Upper lobe of left lung (tissue), 6 donors: ENCODE measurements at regions not wholly inside any gene's neighbourhood (a gene's known extent, or its start where the extent isn't known, plus 50 kb on each side); places are given as distances from the start of the nearest gene placed in this dataset.

ENCODE experiments used
- ATAC-seq, 2 donors: fragments of 200-7000 bp; cut with Tn5 transposase; one replicate each; pipeline ENCODE4 v1.9.1; 2022; ENCODE audit warnings: mild to moderate bottlenecking in 2 of 2, moderate library complexity in 2 of 2; ENCODE audit not compliant: low FRiP score in 2 of 2
- DNase-seq, 2 donors: peaks; one replicate each; pipeline ENCODE4 v3.0.0-alpha.2; 2019 to 2020
- H3K27ac ChIP-seq, 4 donors: fragments of 200-600 bp; sonication (generic); one replicate each; pipeline ENCODE4 v1.5.1; 2016 to 2019
- H3K27me3 ChIP-seq, 4 donors: fragments of 200-600 bp; sonication (generic); one replicate each; pipeline ENCODE4 v1.5.1; 2017 to 2019
- H3K36me3 ChIP-seq, 4 donors: fragments of 200-600 bp; sonication (generic); one replicate each; pipeline ENCODE4 v1.5.1; 2016 to 2019
- H3K4me1 ChIP-seq, 4 donors: fragments of 200-600 bp; sonication (generic); one replicate each; pipeline ENCODE4 v1.5.1; 2018 to 2019
- H3K4me3 ChIP-seq, 4 donors: fragments of 200-600 bp; sonication (generic); one replicate each; pipeline ENCODE4 v1.5.1; 2017 to 2019; ENCODE audit warnings: mild to moderate bottlenecking in 2 of 4, moderate library complexity in 1 of 4
- H3K9me3 ChIP-seq, 4 donors: fragments of 200-600 bp; sonication (generic); one replicate each; pipeline ENCODE4 v1.5.1; 2018 to 2019
- EP300 ChIP-seq, 4 donors: sonication (generic); formaldehyde crosslinking; IDR thresholded peaks; one replicate each; pipeline ENCODE4 v1.5.1; 2017; ENCODE audit warnings: antibody characterized with exemption in 4 of 4, control low read depth in 2 of 4
- POLR2A ChIP-seq, 4 donors: fragments of 450-650 bp; IDR thresholded peaks; one replicate each; pipeline ENCODE4 v1.5.1; 2016 to 2017; ENCODE audit warnings: antibody characterized with exemption in 4 of 4, mild to moderate bottlenecking in 2 of 4
- POLR2AphosphoS5 ChIP-seq, 2 donors: sonication (generic); formaldehyde crosslinking; IDR thresholded peaks; one replicate each; pipeline ENCODE4 v1.5.1; 2017; ENCODE audit warnings: antibody characterized with exemption in 2 of 2
- WGBS, 2 donors: methylation state at CpG; one replicate each; pipeline ENCODE4 v1.1.5; 2017 to 2018; 5-methylcytosine and 5-hydroxymethylcytosine counted together
- small RNA-seq, 4 donors: library from RNA; depleted of rRNA; stranded (forward); fragments of <200 nt; gene quantifications; one replicate each; pipeline ENCODE3, GENCODE V24; 2016
- TF ChIP-seq, protein P1 (sequence below), 6 experiments: fragments of 450-650 bp in 4 of 6; fragments of 200-600 bp in 2 of 6; sonication (generic) in 2 of 6; IDR thresholded peaks; one replicate each; pipeline ENCODE4 v1.5.1; 2016 to 2019; ENCODE audit warnings: antibody characterized with exemption in 6 of 6
- donor health status: DM: no; HTN: no; CAD: no; lungs with moderate emphysema.
- donor health status: DM: no; HTN: yes; CAD: no; lungs with severe emphysema.

DNA sequence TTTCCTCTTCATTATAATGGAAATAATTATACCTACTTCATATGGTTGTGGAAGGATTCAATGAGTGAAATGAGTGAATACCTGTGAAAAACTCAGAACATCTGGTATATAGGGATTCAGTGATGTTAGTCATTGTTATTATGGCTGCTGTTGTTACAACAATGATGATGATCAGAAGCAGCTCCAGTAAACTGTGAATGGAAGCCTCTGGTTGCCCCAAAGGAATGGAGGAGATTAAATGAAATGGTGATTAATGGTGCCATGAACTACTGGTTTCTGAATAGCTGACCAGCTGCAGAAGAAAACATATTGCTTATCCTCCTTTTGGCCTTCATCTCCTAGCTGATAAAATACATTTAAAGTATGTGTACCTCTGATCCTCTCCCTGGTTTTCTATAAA lies 372.0 kb downstream of the ARHGEF28 start:
- H3K4me1 ChIP-seq: no peaks in the 10 kb centered on the region
- no peak overlapping the region for H3K27ac ChIP-seq
- TF ChIP-seq EP300 (IDR thresholded peaks at IDR 0.05) (no peak), POLR2AphosphoS5 (IDR thresholded peaks at IDR 0.05) (no peak), POLR2A (IDR thresholded peaks at IDR 0.05) (no peak)
- TF ChIP-seq, protein P1, sequence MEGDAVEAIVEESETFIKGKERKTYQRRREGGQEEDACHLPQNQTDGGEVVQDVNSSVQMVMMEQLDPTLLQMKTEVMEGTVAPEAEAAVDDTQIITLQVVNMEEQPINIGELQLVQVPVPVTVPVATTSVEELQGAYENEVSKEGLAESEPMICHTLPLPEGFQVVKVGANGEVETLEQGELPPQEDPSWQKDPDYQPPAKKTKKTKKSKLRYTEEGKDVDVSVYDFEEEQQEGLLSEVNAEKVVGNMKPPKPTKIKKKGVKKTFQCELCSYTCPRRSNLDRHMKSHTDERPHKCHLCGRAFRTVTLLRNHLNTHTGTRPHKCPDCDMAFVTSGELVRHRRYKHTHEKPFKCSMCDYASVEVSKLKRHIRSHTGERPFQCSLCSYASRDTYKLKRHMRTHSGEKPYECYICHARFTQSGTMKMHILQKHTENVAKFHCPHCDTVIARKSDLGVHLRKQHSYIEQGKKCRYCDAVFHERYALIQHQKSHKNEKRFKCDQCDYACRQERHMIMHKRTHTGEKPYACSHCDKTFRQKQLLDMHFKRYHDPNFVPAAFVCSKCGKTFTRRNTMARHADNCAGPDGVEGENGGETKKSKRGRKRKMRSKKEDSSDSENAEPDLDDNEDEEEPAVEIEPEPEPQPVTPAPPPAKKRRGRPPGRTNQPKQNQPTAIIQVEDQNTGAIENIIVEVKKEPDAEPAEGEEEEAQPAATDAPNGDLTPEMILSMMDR (IDR thresholded peaks at IDR 0.05): no peak
- ATAC-seq: no peak
- no peaks in the 10 kb centered on the region for H3K27me3 ChIP-seq
- no peak overlapping the region for H3K4me3 ChIP-seq
- no peaks in the 10 kb centered on the region for H3K9me3 ChIP-seq
- no peaks in the 10 kb centered on the region for H3K36me3 ChIP-seq
- no peak for DNase-seq

DNA sequence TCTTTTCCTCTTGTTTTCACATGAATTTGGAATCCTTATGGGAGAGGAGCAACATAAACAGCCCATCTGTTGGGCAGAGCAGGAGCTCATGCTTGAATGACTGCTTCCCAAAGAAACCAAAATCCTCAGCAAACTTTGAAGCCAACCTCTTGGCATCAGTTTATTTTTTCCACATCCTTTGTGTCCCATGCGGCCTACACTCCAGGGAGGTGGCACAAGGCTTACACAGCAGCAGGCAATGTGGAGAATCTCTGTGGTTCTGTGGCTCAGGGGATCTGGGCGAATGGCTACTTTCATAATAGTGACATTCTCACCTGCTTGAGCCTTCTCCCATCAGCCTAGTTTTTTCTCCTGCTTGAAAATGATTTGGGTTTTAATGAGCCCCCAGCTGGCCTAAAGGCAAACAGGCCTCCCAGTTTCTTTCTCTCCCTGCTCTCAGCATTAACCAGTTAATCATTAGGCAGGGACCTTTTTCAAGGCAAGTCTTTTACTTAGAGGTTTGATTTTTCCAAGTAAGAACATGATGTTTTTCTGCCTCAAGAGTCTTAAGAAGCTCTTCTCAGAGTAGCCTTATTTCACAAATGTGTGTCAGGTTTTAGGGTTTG lies 370.3 kb downstream of the ARHGEF28 start:
- Histone ChIP-seq H3K27me3 (no peaks in the 10 kb centered on the region), H3K4me3 (no peak overlapping the region), H3K27ac (no peak overlapping the region), H3K4me1 (no peaks in the 10 kb centered on the region), H3K36me3 (no peaks in the 10 kb centered on the region), H3K9me3 (no peaks in the 10 kb centered on the region)
- WGBS, 2 donors: 40 to 50% methylated on average over 2 of the region's 2 CpGs
- no peak for ATAC-seq
- DNase-seq: no peak
- TF ChIP-seq, protein P1 (IDR thresholded peaks at IDR 0.05): no peak
- TF ChIP-seq POLR2AphosphoS5 (IDR thresholded peaks at IDR 0.05): no peak
- TF ChIP-seq POLR2A (IDR thresholded peaks at IDR 0.05): no peak
- TF ChIP-seq EP300 (IDR thresholded peaks at IDR 0.05): no peak

DNA sequence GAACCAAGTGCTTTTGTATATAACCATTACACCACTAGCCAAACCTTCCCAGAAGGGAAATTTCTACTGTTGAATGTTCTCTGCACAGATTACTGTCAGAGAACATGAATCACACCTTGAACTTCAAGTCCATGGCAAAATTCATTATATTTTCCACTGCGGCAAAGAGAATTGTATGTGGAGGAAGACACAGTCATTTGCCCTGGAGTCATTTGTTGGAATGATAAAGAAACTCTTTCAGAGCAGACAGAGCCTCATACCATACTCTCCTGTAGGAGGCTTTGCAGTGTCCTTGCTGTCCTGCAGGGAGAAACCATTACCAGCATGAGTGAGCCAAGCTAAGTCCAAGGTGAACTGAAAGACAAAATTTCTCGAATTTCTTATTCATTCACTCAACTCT lies 369.0 kb downstream of the ARHGEF28 start:
- peaks cover 0 to 7% (median 0%) of the 10 kb centered on the region in 4 donors for H3K4me1 ChIP-seq
- WGBS, 2 donors: 93 to 97% methylated on average over 2 of the region's 2 CpGs
- H3K27me3 ChIP-seq: no peaks in the 10 kb centered on the region
- no peak overlapping the region for H3K27ac ChIP-seq
- TF ChIP-seq POLR2AphosphoS5 (IDR thresholded peaks at IDR 0.05): no peak
- TF ChIP-seq, protein P1 (IDR thresholded peaks at IDR 0.05): no peak
- TF ChIP-seq POLR2A (IDR thresholded peaks at IDR 0.05): no peak
- no peak for TF ChIP-seq EP300 (IDR thresholded peaks at IDR 0.05)
- H3K36me3 ChIP-seq: no peaks in the 10 kb centered on the region
- no peaks in the 10 kb centered on the region for H3K9me3 ChIP-seq
- no peak overlapping the region for H3K4me3 ChIP-seq
- no peak for ATAC-seq
- DNase-seq: no peak

Small RNAs in the stretch of these regions (small RNA-seq; reads per million reads assigned to genes)
- 0 reads per million in 4 donors for gene RN7SL814P
